OCI-LY7 (cell line): ENCODE measurements at regions not wholly inside any gene's neighbourhood (a gene's known extent, or its start where the extent isn't known, plus 50 kb on each side); places are given as distances from the start of the nearest gene placed in this dataset.

Experiments used
- BruUV-seq: library from RNA; stranded (reverse); fragments of 400-500 nt; replicated peaks from 2 replicates; lab custom pipeline; 2021; lab: Mats Ljungman, UMichigan
- CTCF ChIA-PET: fragments of 300-600 bp; sonication (Branson Sonifier 250); formaldehyde crosslinking; loops from one replicate; lab custom pipeline; 2022; ENCODE audit warnings: antibody characterized with exemption; ENCODE audit not compliant: unreplicated experiment; lab: Charles Lee
- POLR2A ChIA-PET: fragments of 300-600 bp; sonication (Branson Sonifier 250); formaldehyde crosslinking; loops from one replicate; lab custom pipeline; 2022; ENCODE audit warnings: antibody characterized with exemption; lab: Charles Lee
- DNase-seq: peaks from one replicate; pipeline ENCODE4 v3.0.0-alpha.2; 2015; ENCODE audit warnings: low spot score
- H2AFZ ChIP-seq: fragments of 200-600 bp; sonication (generic), shearing (Covaris generic); 2 replicates; pipeline ENCODE4 v1.6.1; 2014; ENCODE audit warnings: mild to moderate bottlenecking, antibody characterized with exemption, low read length, moderate library complexity
- H3K27ac ChIP-seq: fragments of 200-600 bp; sonication (generic); 2 replicates; pipeline ENCODE4 v1.5.1; 2014; ENCODE audit warnings: mixed run types, low read depth, mild to moderate bottlenecking, moderate library complexity, low read length, inconsistent platforms; ENCODE audit not compliant: poor library complexity, severe bottlenecking
- H3K36me3 ChIP-seq: fragments of 200-600 bp; sonication (generic); 2 replicates; pipeline ENCODE4 v1.6.1; 2014; ENCODE audit warnings: mild to moderate bottlenecking, antibody characterized with exemption, low read length, moderate library complexity, mixed read lengths; ENCODE audit not compliant: insufficient read depth
- H3K4me1 ChIP-seq: fragments of 200-600 bp; sonication (generic); 2 replicates; pipeline ENCODE4 v1.5.1; 2014; ENCODE audit warnings: mild to moderate bottlenecking, low read length; ENCODE audit not compliant: insufficient read depth, poor library complexity, severe bottlenecking
- H3K4me2 ChIP-seq: fragments of 200-600 bp; sonication (generic); 2 replicates; pipeline ENCODE4 v1.6.1; 2014; ENCODE audit warnings: mild to moderate bottlenecking, low read length
- H3K4me3 ChIP-seq: fragments of 200-600 bp; sonication (generic); 2 replicates; pipeline ENCODE4 v1.5.1; 2014; ENCODE audit warnings: mild to moderate bottlenecking, low read depth, low read length; ENCODE audit not compliant: poor library complexity, severe bottlenecking
- H3K79me2 ChIP-seq: fragments of 200-600 bp; sonication (generic); 2 replicates; pipeline ENCODE4 v1.6.1; 2016; ENCODE audit warnings: low read depth, mild to moderate bottlenecking, low read length, moderate library complexity, mixed read lengths; ENCODE audit not compliant: insufficient read depth
- H3K9me2 ChIP-seq: fragments of 200-600 bp; sonication (generic); 2 replicates; pipeline ENCODE4 v1.6.1; 2016; ENCODE audit warnings: mild to moderate bottlenecking, low read length, mixed read lengths; ENCODE audit not compliant: insufficient read depth
- H3K9me3 ChIP-seq: fragments of 200-600 bp; sonication (generic); 2 replicates; pipeline ENCODE4 v1.6.1; 2014; ENCODE audit warnings: mild to moderate bottlenecking, mixed run types, low read length, mixed read lengths
- H4K20me1 ChIP-seq: fragments of 200-600 bp; sonication (generic); 2 replicates; pipeline ENCODE4 v1.6.1; 2014; ENCODE audit warnings: mild to moderate bottlenecking, antibody characterized with exemption, low read length, moderate library complexity, mixed read lengths; ENCODE audit not compliant: insufficient read depth
- EZH2phosphoT487 ChIP-seq: fragments of 200-600 bp; sonication (generic); IDR thresholded peaks from 2 replicates; pipeline ENCODE4 v1.6.1; 2018; ENCODE audit warnings: low read depth, borderline replicate concordance, mild to moderate bottlenecking, mixed run types, antibody characterized with exemption, low read length, moderate library complexity, mixed read lengths
- intact Hi-C: fragments of 100-400 bp; cut with micrococcal nuclease; formaldehyde crosslinking; loops from one replicate; pipeline ENCODE4 v1.10.0; 2022; ENCODE audit not compliant: unreplicated experiment
- TF ChIP-seq, protein P1 (sequence below): fragments of 200-600 bp; sonication (generic); conservative IDR thresholded peaks from 2 replicates; pipeline ENCODE4 v1.5.1; 2014; ENCODE audit warnings: mild to moderate bottlenecking, antibody characterized with exemption, low read length, moderate library complexity, mixed read lengths

DNA sequence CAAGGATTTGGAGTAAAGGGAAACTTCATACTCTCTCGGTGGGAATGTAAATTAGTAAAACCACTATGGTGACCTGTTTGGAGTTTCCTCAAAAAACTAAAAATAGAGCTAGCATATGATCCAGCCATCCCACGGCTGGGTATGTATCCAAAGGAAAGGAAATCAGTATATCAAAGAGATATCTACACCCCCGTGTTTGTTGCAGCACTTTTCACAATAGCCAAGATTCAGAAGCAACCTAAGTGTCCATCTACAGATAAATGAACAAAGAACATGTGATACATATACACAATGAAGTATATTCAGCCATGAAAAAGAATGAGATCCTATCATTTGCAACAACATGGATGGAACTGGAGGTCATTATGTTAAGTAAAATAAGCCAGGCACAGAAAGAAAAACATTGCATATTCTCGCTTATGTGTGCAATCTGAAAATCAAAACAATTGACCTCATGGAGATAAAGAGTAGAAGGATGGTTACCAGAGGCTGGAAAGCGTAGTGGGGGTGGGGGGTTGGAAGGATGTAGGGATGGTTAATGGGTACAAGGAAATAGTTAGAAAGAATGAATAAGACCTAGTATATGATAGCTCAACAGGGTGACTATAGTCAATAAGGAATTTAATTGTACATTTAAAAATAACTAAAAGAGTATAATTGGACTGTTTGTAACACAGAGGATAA lies 468.0 kb downstream of the BCAT1 start:
- no peak for DNase-seq
- ChIA-PET POLR2A (interaction anchor here (0.6 kb wide), 1 partner anchor 179 kb away, joined by 3 read pairs; no protein-coding TSS in a partner anchor), CTCF (no interaction called here)
- no TSS peak for BruUV-seq
- TF ChIP-seq, protein P1, sequence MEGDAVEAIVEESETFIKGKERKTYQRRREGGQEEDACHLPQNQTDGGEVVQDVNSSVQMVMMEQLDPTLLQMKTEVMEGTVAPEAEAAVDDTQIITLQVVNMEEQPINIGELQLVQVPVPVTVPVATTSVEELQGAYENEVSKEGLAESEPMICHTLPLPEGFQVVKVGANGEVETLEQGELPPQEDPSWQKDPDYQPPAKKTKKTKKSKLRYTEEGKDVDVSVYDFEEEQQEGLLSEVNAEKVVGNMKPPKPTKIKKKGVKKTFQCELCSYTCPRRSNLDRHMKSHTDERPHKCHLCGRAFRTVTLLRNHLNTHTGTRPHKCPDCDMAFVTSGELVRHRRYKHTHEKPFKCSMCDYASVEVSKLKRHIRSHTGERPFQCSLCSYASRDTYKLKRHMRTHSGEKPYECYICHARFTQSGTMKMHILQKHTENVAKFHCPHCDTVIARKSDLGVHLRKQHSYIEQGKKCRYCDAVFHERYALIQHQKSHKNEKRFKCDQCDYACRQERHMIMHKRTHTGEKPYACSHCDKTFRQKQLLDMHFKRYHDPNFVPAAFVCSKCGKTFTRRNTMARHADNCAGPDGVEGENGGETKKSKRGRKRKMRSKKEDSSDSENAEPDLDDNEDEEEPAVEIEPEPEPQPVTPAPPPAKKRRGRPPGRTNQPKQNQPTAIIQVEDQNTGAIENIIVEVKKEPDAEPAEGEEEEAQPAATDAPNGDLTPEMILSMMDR: no peak
- Histone ChIP-seq H4K20me1 (no peaks in the 10 kb centered on the region), H3K4me1 (no peaks in the 10 kb centered on the region), H3K9me3 (no peaks in the 10 kb centered on the region), H3K4me3 (no peak overlapping the region), H3K9me2 (no peaks in the 10 kb centered on the region), H3K27ac (no peak overlapping the region), H3K4me2 (no peak overlapping the region), H2AFZ (no peak overlapping the region), H3K79me2 (no peaks in the 10 kb centered on the region), H3K36me3 (no peaks in the 10 kb centered on the region)
- intact Hi-C loops: no loop called here

DNA sequence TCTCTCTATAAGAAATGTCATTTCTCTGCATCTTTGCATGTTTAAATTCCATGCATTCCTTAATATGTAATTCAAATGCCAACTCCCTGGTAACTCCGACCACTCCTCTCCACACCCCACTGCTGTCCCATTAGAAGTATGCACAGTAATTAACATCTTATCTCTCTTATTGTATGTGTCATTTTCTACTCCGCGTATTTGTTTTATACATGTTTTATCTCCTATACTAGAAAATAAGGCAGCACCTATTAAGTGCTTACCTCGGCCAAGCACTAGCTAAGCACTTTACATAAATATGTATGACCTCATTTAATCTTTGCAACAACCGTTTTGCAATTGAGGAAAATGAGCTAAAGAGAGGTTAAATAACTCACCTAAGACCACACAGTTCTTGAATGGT lies 469.8 kb downstream of the BCAT1 start:
- H2AFZ ChIP-seq: no peak overlapping the region
- no peak overlapping the region for H3K4me2 ChIP-seq
- no peaks in the 10 kb centered on the region for H3K36me3 ChIP-seq
- TF ChIP-seq, protein P1: no peak
- no peak for TF ChIP-seq EZH2phosphoT487
- H3K79me2 ChIP-seq: no peaks in the 10 kb centered on the region
- no peaks in the 10 kb centered on the region for H4K20me1 ChIP-seq
- no peak overlapping the region for H3K4me3 ChIP-seq
- ChIA-PET CTCF (no interaction called here), POLR2A (no interaction called here)
- H3K27ac ChIP-seq: no peak overlapping the region
- intact Hi-C loops: no loop called here
- no peaks in the 10 kb centered on the region for H3K9me3 ChIP-seq
- no peak for DNase-seq
- H3K9me2 ChIP-seq: no peaks in the 10 kb centered on the region
- no peaks in the 10 kb centered on the region for H3K4me1 ChIP-seq
- BruUV-seq: no TSS peak

DNA sequence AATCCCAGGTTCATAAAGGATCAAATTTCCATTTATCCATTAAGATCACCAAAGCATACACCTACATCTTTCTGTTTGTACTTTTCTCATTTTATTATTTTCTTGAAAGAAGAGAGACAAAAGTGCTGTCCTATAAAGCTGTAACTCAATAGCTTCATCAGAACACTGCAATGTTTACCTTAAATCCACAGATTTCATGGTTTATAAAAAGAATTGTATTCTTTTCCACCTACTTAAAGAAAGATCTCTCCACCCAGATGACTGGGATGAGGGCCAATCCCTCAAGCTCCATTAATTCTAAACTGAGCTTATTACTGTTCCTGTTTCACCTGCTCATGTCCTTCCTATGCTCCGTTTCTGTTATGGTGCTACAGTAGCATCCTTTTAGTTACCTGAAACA lies 470.6 kb downstream of the BCAT1 start:
- no peak for DNase-seq
- POLR2A ChIA-PET: interaction anchor here (0.6 to 0.7 kb wide), 2 partner anchors 262 to 1542 kb away, joined by 3 read pairs; no protein-coding TSS in a partner anchor
- Histone ChIP-seq H3K4me2 (no peak overlapping the region), H3K27ac (no peak overlapping the region), H3K4me1 (no peaks in the 10 kb centered on the region), H3K36me3 (no peaks in the 10 kb centered on the region), H3K9me3 (no peaks in the 10 kb centered on the region), H4K20me1 (no peaks in the 10 kb centered on the region), H2AFZ (no peak overlapping the region), H3K79me2 (no peaks in the 10 kb centered on the region), H3K9me2 (no peaks in the 10 kb centered on the region), H3K4me3 (no peak overlapping the region)
- BruUV-seq: no TSS peak
- TF ChIP-seq, protein P1: no peak
- TF ChIP-seq EZH2phosphoT487: no peak
- CTCF ChIA-PET: interaction anchor here (0.6 kb wide), 1 partner anchor 8 kb away, joined by 3 read pairs; no protein-coding TSS in a partner anchor
- intact Hi-C loops: no loop called here
